ENCODE measurements at regions not wholly inside any gene's neighbourhood (a gene's known extent, or its start where the extent isn't known, plus 50 kb on each side); places are given as distances from the start of the nearest gene placed in this dataset.

DNA sequence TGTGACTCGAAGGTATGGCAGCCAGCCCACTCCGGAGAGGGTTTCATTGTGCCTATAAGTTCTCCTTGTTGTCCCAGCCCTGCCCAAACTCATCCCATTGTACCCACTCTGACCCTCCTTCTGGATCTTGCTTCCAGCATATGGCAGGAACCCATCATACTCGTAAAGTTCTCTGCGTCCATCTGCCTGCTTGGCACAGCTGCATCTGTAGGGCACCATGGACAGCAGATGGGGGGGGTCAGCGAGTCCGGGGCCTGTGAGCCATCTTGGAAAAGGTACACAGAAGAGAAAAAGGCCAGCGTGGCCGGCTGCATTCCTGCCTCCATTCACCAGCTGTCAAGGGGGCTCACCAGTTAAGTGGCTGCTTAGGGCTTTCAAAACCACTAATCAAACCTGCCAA is 94.9 kb upstream of the IGSF21 start:
- no peak for DNase-seq

DNA sequence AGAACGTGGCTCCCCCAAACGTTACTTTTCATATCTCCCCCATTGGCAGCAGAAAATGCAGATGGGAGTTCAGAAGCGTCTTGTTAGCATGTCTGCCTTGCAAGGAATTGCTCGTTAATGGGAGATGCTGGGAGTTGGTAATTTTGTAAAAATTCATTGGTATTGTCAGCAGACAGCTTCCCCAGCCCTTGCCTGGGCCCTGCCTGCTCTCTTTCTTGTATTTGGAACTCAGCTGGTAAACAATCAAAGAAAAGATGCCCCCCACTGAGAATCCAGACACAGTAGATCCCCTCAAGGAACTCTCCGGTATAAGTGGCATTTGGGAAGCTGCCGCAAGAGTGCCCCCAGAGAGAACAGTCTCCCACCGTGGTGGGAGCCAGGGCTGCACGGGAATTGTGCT is 94.4 kb upstream of the IGSF21 start:
- no peak for DNase-seq

DNA sequence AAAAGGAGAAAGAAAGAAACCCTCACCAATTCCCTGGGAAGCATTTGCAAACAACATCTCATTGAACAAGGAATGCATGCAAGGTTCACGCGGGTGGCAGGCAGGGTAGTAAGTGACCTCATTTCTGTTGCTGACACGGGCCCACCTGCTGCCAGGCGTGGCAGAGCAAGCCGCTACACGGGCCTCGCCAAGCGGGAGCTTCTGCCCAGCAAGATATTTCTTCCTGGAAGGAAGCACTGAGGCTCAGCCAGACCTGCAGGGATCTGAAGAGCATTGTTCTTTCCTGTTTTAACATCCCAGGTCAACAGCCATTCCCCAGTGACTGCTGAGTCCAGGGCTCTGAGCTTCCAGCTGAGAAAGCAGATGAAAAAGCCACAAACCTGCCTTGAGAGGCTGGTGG is 91.9 kb upstream of the IGSF21 start:
- no peak for DNase-seq

DNA sequence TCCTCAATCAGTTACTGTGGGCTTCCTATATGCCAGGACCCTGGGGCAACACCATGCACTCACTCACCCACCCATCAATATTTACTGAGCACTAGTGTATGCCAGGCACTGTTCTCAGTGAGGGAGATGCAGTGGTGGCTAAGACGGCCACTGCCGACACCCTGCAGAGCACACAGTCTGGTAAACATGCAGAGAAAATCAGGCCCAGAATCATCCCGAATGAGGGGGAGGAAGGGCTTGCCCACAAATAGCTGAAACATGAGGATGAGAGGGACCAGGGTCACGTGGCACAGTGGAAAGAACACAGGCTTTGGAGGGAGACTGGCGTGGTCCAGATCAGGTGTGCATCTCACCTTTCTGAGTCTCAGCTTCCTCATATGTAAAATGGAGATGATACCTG is 89.2 kb upstream of the IGSF21 start:
- DNase-seq, result no peak

DNA sequence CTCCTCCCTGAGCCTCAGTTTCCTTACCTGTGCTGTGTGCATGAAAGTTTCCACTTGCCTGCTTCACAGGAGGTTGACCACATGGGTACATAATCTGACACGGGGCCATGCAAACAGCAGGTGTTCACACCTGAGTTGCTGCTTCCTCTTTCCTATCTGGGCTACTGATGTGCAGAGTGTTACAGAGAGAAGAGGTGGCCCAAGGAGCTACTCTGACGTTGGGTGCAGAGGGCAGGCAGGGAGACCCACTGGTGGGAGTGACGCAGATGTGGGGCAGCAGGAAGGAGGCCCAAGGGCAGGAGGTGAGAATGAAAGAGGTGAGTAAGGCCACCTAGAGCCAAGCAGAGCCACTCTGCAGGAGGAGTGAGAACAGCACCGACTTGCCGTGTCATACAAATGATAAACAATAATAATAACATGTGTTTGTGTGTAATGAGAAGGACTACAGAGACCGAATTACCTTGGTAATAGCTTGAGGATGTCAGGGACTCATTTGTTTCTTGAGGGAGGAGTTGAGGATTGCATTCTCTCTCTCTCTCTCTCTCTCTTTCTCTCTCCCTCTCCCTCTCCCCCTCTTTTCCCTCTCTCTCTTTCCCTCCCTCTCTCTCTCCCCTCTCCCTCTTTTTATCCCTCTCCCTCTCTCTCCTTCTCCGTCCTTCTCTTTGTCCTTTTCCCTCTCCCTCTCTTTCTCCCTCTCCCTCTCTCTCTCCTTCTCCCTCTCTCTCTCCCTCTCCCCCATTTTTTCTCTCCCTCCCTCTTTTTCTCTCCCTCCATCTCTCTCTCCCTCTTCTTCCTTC is 87.4 kb upstream of the IGSF21 start:
- no peak for DNase-seq

DNA sequence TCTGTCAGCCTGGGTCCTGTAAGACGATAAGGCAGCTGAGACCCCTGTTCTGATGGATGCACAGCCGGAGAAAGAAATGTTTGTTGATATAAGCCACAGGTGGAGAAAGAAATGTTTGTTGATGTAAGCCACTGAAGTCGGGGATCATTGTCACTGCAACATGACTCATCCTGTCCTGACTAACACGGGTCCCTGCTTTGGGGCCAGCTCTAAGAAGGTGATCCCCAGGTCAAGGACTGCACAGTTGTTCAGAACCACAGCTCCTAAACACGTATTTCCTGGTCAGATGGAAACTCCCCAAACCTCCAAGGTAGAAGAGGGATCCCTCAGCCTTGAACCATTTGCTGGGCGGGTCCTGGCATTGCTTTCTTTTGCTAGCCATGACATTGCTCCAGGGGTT is 86.4 kb upstream of the IGSF21 start:
- DNase-seq, result no peak

DNA sequence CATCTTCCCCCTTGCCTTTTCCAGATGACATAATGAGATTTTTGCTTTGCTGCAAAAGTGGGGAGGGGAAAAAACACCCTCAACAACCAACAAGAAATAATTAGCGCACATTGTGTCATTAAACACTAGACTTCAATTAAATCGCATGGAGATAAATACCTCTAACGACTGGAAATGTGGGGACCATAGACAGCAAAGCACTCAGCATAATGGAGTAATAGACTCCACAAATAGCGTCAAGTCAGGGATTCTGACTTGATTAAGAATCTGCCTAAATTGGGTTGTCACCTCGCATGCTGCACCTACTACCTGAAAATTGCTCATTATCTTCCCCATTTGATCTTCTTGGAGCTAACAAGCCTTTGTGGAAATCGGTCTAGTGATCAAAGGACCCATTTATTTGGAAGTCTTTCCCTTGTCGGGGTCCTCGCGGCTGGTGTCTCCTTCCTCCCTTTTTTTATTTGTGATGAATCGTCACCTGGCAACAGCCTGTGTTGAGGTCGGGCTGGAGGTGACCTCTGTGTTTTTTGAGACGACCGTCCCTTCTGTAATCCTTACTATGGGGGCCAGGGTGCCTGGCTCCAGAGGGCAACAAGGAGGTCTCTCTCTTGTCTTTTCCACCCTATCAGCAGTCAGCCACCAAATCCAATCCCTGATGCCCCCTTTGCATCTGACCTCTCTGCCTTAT is 75.3 kb upstream of the IGSF21 start:
- no peak for DNase-seq

DNA sequence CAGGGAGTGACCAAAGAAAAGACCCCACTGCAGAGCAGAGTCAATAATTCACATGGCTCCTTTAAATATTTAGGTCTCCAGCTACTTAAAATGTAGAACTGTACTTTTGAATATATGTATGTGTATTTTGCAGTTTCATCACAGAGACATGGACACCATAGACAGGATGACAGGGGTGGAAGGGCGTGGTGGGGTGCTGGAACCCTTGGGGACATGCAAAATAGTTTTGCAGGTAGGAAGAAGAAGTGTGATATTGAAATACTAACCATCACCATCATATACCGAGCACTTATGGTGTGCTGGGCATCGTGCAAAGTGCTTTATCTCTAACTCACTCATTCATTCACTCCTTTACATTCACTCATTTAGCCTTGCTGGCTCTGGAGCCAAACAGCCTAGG is 72.5 kb upstream of the IGSF21 start:
- no peak for DNase-seq

DNA sequence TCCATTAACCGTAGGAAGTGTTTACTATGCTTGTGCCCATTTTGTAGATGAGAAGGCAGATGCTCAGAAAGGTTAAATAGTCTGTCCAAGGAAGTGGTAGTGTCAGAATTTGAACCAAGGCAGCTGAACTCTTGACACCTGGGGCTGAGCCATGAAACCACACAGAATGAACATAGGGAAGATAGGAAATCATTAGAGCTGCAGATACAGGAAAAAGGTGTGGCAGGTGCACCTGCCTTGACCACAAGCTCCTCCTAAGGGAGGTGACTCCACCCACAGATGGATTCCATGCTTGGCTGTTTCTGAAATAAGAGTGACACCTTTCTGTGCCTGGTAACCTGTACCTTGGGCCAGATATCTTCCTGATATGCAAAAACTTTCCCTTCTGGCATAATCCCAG is 69.9 kb upstream of the IGSF21 start:
- DNase-seq, result no peak

DNA sequence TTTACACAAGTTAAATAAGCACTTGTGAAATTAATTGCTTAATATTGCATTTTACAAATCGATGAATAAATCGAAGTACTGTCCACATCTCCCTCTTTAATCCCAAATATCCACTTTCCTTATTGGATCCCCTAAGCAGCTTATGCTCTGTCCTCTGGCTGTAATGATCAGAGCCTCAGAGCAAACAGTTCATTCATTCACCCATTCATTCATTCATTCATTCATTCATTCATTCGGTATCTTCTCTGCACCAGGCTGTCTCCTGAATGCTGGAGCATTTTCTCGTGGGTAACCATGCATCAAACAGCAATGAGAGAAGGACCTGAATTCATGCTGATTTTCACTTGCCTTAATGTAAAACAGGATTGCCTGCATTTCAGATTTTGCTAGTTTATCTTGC is 69.5 kb upstream of the IGSF21 start:
- DNase-seq, result no peak

DNA sequence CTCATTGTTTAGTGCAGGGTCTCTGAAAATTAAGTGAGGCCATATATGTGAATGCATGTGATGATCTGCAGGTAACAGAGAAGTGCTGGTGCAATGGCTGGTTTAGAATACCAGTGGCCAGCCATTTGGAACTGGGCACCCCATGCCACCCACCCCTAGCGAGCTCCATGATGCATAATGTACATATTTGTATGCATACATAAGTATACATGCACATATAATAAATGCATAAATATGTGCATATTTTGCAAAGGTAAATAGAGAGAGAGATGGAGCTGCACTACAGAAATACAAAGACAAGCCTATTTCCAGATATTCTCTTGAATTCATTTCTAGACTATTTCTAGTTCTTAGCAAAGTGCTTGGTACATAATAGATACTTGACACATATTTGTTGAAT is 68.5 kb upstream of the IGSF21 start:
- DNase-seq, result no peak

DNA sequence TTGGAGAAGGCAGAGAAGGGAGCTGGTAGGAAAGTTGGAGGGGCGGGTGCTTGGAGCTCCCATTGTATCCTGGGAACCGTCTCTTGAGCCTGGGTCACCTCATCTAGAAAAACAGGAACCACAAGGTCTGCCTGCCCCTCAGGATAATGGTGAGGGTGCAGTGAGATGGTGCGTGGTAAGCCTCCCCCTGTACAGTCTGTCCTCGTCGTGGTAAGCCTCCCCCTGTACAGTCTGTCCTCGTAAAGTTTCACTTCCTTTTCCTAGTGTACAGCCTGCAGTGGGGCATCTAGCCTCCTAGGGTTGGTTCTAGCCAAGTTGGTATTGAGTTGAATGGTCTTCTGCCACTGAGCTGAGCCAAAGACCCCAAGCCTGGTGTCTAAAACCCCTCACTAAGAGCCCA is 66.5 kb upstream of the IGSF21 start:
- DNase-seq, result no peak

DNA sequence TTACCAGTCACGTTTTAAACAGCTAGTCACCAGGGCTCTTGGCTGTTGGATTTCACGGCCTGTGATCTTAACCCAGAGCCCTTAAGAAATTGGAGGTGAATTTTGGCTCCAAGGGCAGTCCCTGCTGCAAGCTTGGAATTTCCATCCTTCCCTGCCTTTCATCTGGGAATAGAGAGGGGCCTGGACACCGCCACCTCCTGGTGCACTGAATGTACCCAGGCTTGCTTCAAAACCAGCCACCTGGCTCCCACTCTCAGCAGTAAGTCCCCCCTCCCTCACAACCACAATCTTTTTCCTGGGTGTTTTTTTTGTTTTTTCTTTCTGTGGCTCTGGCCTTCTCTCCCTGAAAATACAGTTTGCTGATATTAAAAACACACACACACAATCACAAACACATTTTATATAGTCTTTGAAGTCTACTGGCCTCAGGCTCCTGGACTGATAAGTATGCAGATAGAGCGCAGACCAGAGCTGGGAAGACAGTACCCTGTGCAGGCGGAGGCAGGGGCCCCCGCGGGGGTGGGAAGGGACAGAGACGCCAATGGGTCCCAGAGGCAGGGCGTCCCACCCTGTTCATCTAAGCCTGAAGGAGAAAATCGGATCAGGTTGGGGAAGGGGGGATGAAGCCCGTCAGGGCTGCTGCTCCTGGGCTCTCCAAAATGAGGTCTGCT is 65.8 kb upstream of the IGSF21 start:
- no peak for DNase-seq

DNA sequence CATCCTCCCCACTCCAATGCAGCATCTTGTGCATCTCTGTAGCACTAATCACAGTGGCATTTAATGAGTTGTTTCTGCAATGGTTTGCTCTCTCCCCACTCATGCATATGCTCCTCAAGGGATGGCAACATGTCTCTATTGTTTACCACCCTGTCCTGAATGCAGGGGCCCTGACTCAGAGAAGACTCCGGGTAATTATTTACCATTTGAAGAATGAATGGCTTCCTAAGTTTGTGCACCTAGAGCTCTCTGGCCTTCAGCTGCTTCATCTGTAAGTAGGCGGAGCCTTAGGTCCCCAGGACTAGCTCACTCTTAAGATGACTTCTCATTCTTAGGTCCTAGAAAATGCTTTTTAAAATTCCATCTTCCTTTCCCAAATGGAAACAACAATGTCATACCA is 63.7 kb upstream of the IGSF21 start:
- DNase-seq, result no peak

DNA sequence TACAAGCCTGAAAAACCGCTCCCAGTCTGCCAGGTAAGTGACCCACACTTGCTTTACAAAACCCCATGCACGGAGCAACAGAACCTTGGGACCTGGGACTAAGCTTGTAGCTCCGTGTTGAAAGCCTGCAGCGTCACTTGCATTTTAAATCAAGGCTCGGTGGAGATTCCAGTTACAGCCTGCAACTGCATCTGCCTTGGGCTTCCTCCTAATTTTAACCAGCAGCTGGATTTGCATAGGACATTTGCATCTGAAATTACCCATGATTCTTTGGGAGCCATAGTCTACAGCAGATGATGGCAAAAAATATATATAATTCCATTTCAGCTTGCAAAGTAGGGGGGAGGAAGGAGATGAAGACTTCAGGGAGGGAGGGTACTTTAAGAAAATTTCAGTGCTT is 62.4 kb upstream of the IGSF21 start:
- no peak for DNase-seq

DNA sequence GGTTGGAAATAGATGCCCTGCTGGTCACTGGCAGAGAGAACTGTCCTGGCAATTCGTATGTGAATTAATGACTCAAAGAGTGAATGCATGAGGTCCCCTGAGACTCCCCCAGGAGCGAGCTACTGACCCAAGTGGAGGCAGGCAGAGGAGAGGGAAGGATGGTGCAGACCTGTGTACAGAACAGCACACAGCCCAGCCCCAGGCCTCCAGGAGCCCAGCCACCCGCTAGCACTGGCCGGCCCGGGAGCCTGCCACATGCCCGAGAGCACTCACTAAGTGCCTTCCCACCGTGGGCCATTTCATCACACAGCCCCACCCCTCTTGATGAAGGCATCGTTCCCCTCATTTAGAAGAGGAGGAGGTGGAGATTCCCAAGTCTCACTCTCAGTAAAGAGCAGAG is 62.0 kb upstream of the IGSF21 start:
- DNase-seq, result no peak

DNA sequence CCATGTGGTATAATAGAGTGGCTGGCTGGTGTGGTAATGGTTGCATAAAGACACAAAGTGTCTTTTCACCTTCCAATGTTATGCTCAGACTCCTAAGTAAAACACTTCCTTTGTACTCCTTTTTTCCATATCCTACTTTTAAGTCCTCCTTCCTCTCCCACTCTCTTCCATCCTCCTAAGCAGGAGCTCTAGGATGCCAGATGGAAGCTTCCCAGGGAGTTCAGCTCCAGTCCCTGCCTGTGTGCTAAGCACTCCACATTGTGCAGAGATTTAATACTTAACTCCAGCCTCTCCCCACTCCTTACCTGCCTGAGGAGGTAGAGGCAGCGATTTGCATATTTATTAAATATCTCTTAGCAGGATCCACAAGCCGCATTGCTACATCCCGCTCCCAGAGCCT is 60.5 kb upstream of the IGSF21 start:
- no peak for DNase-seq

DNA sequence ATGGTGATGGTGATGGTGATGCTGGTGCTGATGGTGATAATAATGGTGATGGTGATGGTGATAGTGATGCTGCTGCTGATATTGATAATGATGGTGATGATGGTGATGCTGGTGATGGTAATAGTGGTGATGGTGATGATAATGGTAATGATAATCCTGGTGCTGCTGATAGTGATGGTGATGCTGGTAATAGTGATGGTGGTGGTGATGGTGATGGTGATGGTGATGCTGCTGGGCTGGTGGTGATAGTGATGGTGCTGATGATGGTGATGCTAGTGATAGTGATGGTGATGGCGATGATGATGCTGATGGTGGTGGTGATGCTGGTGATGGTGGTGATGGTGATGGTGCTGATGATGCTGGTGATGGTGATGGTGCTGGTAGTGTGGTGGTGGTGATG is 58.4 kb upstream of the IGSF21 start:
- DNase-seq, result no peak

DNA sequence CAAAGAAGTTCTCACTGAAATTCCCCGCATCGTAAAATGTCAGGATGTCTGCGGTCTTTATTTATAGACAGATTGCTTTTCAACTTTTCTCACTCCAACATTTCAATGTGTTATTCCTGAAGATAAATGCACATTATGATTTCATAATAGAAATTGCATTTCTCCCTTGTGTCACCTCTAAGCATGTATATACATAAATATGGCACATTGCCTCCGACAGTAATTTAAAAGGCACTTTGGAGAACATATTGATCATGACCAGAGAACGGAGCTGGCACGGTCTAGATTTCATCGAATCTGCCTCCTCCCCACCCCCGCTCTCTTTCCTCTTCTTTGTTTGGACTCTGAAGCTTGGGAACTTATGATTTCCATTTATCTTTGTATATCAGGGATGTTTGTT is 54.9 kb upstream of the IGSF21 start:
- DNase-seq, result no peak

DNA sequence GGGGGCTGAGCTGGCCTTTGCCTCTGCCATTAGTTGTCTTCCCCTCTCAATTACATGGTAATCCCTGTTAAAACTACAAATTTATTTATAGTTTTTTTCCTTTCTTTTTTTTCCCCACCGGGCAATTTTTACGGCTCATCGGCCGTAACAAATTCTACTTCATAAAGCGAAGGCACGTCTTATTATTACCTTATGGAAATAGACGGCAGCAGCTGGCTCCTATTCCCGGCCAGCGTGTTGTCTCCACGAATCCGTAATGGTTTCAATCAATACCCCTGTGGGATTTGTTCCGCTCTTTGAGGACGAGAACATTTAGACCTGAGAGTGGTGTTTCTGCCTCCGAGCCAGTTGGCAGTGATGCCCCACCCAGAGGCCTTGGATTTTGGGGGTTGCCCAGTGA is 52.4 kb upstream of the IGSF21 start:
- DNase-seq, result no peak

DNA sequence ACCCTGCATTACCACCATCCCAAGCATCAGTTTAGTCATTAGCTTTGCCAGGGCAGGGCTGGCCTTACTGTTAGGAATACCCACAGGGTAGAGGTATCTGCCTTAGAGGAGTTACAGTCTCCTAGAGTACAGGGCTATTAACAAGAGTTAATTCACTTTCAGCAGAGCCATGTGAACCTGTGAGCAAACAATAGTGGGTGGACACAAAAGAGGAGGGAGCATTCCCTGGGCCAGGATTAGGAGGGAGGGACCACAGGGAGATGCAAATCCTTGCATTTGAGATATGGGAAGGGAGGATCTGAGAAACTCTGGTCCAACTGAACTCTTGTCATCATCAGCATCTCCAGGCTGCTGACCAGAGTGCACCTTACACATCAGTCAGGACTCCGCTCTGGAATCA is 51.1 kb upstream of the IGSF21 start:
- no peak for DNase-seq

DNA sequence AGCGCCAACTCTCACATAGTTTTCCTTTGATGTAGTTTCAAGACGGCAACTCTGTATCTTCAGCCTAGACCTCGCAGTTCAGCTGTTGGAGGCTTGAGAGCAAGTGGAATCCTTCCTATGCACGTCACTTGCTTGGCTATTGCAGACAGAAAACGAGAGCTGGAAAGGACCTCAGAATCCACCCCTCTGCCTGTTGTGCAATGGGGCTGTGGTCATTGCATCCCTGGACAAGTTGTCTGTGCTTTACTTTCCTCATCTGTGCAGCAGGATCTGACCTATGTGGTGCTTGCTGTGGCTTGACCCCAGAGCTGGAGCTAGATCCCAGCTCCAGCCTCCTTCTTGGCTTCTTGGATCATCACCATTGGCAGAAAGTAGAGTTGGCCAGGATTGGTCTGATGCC is 50.0 kb upstream of the IGSF21 start:
- no peak for DNase-seq

All from right lung (tissue), 2 donors.